HUES6 (cell line): ENCODE measurements at regions not wholly inside any gene's neighbourhood (a gene's known extent, or its start where the extent isn't known, plus 50 kb on each side); places are given as distances from the start of the nearest gene placed in this dataset.

Source experiments
- H3K27ac ChIP-seq: 2 replicates; pipeline ENCODE4 v1.7.0; 2013; ENCODE audit warnings: low read depth, mild to moderate bottlenecking, low read length, inconsistent platforms
- H3K27me3 ChIP-seq: 2 replicates; pipeline ENCODE4 v1.6.1; 2013; ENCODE audit warnings: low read length; ENCODE audit not compliant: control insufficient read depth, insufficient read depth
- H3K36me3 ChIP-seq: 2 replicates; pipeline ENCODE4 v1.6.1; 2013; ENCODE audit warnings: low read length; ENCODE audit not compliant: control insufficient read depth, insufficient read depth
- H3K4me1 ChIP-seq: 2 replicates; pipeline ENCODE4 v1.6.1; 2013; ENCODE audit warnings: low read length; ENCODE audit not compliant: control insufficient read depth, insufficient read depth
- H3K4me3 ChIP-seq: 2 replicates; pipeline ENCODE4 v1.5.1; 2013; ENCODE audit warnings: low read depth, low read length
- H3K9ac ChIP-seq: one replicate; pipeline ENCODE4 v1.6.1; 2013; ENCODE audit warnings: mild to moderate bottlenecking, low read length
- H3K9me3 ChIP-seq: 2 replicates; pipeline ENCODE4 v1.6.1; 2013; ENCODE audit warnings: low read depth, low read length; ENCODE audit not compliant: control insufficient read depth, insufficient read depth

- Histone ChIP-seq H3K27me3 (peaks cover 7% of the 10 kb centered on the region), H3K9ac (no peak overlapping the region), H3K9me3 (no peaks in the 10 kb centered on the region), H3K27ac (no peak overlapping the region), H3K4me3 (no peak overlapping the region), H3K4me1 (peaks cover 27% of the 10 kb centered on the region), H3K36me3 (no peaks in the 10 kb centered on the region)
Observed at GRCh38 chr1:234909851-234910250, 218.8 kb downstream of the TOMM20 start.

GRCh38 chr1:234909307-234909810 lies 219.3 kb downstream of the TOMM20 start:
- Histone ChIP-seq H3K9ac (no peak overlapping the region), H3K4me1 (peaks cover 27% of the 10 kb centered on the region), H3K27ac (no peak overlapping the region), H3K36me3 (no peaks in the 10 kb centered on the region), H3K27me3 (peaks cover 3% of the 10 kb centered on the region), H3K4me3 (no peak overlapping the region), H3K9me3 (no peaks in the 10 kb centered on the region)

- Histone ChIP-seq H3K9ac (no peak overlapping the region), H3K4me1 (peaks cover 20% of the 10 kb centered on the region), H3K36me3 (no peaks in the 10 kb centered on the region), H3K27ac (no peak overlapping the region), H3K27me3 (no peaks in the 10 kb centered on the region), H3K4me3 (no peak overlapping the region), H3K9me3 (no peaks in the 10 kb centered on the region)
Observed at GRCh38 chr1:234908571-234908970, 220.1 kb downstream of the TOMM20 start.

GRCh38 chr1:234907940-234908405 lies 220.7 kb downstream of the TOMM20 start:
- H3K36me3 ChIP-seq: no peaks in the 10 kb centered on the region
- H3K4me1 ChIP-seq: peaks cover 14% of the 10 kb centered on the region; the same call in 1 of the 2 replicates
- H3K4me3 ChIP-seq: no peak overlapping the region
- no peaks in the 10 kb centered on the region for H3K9me3 ChIP-seq
- H3K27ac ChIP-seq: no peak overlapping the region
- H3K9ac ChIP-seq: no peak overlapping the region
- no peaks in the 10 kb centered on the region for H3K27me3 ChIP-seq

- Histone ChIP-seq H3K4me1 (peaks cover 8% of the 10 kb centered on the region; the same call in 1 of the 2 replicates), H3K27me3 (no peaks in the 10 kb centered on the region), H3K9me3 (no peaks in the 10 kb centered on the region), H3K27ac (no peak overlapping the region), H3K9ac (no peak overlapping the region), H3K36me3 (no peaks in the 10 kb centered on the region), H3K4me3 (no peak overlapping the region)
Observed at GRCh38 chr1:234907208-234907939, 221.3 kb downstream of the TOMM20 start.

GRCh38 chr1:234906654-234907053 lies 222.0 kb downstream of the TOMM20 start:
- H3K4me1 ChIP-seq: peaks cover 3% of the 10 kb centered on the region; the same call in 1 of the 2 replicates
- no peak overlapping the region for H3K9ac ChIP-seq
- H3K9me3 ChIP-seq: no peaks in the 10 kb centered on the region
- no peaks in the 10 kb centered on the region for H3K36me3 ChIP-seq
- H3K27ac ChIP-seq: no peak overlapping the region
- no peaks in the 10 kb centered on the region for H3K27me3 ChIP-seq
- no peak overlapping the region for H3K4me3 ChIP-seq

GRCh38 chr1:234902774-234903547 lies 225.7 kb downstream of the TOMM20 start:
- Histone ChIP-seq H3K27me3 (no peaks in the 10 kb centered on the region), H3K9me3 (no peaks in the 10 kb centered on the region), H3K4me1 (peaks cover 14% of the 10 kb centered on the region), H3K4me3 (no peak overlapping the region), H3K36me3 (no peaks in the 10 kb centered on the region), H3K27ac (no peak overlapping the region), H3K9ac (no peak overlapping the region)

- Histone ChIP-seq H3K9me3 (no peaks in the 10 kb centered on the region), H3K27me3 (no peaks in the 10 kb centered on the region), H3K4me3 (no peak overlapping the region), H3K27ac (no peak overlapping the region), H3K9ac (no peak overlapping the region), H3K36me3 (no peaks in the 10 kb centered on the region), H3K4me1 (peaks cover 14% of the 10 kb centered on the region)
Observed at GRCh38 chr1:234901491-234902049, 227.1 kb downstream of the TOMM20 start.

GRCh38 chr1:234900595-234900994 lies 228.0 kb downstream of the TOMM20 start:
- no peaks in the 10 kb centered on the region for H3K27me3 ChIP-seq
- H3K9ac ChIP-seq: no peak overlapping the region
- H3K36me3 ChIP-seq: no peaks in the 10 kb centered on the region
- no peak overlapping the region for H3K27ac ChIP-seq
- no peaks in the 10 kb centered on the region for H3K9me3 ChIP-seq
- peaks cover 14% of the 10 kb centered on the region for H3K4me1 ChIP-seq
- no peak overlapping the region for H3K4me3 ChIP-seq

- Histone ChIP-seq H3K27ac (no peak overlapping the region), H3K36me3 (no peaks in the 10 kb centered on the region), H3K9me3 (no peaks in the 10 kb centered on the region), H3K9ac (no peak overlapping the region), H3K27me3 (no peaks in the 10 kb centered on the region), H3K4me1 (peaks cover 14% of the 10 kb centered on the region), H3K4me3 (no peak overlapping the region)
Observed at GRCh38 chr1:234899730-234900072, 228.9 kb downstream of the TOMM20 start.
